ELR (cell line): ENCODE measurements at regions not wholly inside any gene's neighbourhood (a gene's known extent, or its start where the extent isn't known, plus 50 kb on each side); places are given as distances from the start of the nearest gene placed in this dataset.
"Not testable (repeated sequence)": the region's sequence is repeated elsewhere in the genome, so short reads cannot be mapped to it uniquely, and the experiment has no call there.

Experiments
- DNase-seq: peaks from one replicate; pipeline ENCODE4 v3.0.0-alpha.2; 2015; ENCODE audit warnings: low read depth

DNA sequence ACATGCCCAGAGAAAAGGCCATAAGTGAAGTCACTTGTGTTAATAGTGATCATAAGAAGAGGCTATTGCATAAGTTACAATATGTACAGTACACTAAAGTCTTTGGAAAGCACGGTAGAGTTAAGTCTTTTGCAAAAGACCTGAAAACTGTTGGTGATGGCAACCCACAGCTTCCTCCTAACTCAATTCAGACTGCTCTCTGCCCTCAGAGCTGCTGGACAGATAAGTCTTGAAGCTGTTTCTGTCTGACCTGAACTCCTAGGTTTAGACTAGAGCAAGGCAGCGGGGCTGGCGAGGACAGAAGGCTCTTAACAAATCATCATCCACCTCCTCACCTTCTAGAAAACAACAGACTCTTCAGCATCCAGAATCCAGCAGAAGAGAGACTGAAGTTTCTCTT, 125.4 kb downstream of the CD24 start:
- DNase-seq = no peak

DNA sequence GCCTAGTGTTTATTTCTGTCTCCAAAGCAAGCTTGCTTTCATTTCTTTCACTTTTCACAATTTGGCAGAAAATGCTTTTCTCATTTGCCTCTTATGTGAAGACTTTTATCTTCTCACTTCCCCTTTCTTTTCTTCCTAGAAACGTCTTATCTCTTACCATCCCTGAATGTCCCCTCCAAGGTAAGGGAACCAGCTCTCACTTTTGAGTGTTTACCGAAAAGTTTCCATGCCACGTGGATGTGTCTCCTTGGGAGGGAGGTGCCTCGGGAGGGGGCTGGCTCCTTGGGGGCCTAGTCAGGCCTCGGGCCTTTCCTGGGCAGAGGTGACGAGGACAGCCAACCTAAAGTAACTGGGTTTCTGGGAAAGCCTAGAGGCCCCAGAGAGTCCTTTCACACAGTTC, 127.4 kb downstream of the CD24 start:
- DNase-seq = no peak

GRCh38 chr6:106844930-106845329, 129.6 kb downstream of the CD24 start:
- no peak for DNase-seq

DNA sequence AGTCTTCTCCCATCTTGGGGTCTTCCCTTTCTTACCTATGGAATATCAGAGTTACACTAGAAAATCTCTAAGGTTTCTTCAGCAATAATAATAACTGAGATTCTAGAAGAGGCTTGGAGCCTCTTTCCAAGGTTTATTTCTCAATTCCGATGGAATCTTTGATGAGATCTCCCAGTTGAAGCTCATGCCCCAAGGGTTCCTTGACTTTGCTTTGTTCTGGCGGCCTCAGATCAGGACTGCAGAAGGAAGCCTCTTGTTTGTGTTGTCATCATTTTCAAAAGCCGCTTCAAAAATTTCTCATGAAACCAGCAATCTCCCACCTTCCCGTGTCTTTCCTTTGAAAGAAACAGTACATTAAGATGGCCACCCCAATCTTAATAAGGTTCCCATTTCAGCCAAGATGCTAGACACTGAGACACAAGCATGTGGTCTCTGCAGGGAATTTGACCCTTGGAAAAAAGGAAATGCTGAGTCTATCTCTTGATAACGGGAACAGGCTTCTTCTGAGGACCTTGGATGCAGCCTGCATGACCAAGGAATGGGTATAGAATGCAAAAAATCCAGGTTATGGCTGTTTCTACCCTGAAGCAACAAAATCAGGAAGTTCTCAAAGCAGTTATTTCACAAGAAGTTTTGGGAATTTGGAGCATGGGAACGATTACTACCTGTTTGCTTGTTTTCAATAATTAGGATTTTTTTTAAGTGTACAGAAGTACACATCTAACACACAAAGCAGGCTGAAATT, 141.6 kb downstream of the CD24 start:
- DNase-seq = no peak

DNA sequence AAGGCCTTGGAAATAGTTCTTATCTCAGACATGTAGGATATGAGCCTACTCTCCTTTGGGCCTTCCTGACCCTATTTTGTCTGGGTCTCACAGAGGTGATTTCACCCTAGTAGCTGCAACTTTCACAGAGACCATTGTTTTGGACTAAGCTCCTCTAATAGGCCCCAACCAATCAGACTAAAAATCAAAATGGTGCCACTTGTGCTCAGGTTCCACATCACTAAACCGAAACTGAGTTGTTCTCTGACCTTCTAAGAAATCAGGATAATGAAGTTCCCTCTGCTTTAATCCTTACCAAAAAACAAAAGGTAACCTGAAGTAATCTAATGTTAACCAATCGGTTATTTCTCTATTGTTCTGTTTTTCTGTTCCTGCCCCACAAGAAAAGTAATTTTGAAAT, 143.6 kb downstream of the CD24 start:
- no peak for DNase-seq

DNA sequence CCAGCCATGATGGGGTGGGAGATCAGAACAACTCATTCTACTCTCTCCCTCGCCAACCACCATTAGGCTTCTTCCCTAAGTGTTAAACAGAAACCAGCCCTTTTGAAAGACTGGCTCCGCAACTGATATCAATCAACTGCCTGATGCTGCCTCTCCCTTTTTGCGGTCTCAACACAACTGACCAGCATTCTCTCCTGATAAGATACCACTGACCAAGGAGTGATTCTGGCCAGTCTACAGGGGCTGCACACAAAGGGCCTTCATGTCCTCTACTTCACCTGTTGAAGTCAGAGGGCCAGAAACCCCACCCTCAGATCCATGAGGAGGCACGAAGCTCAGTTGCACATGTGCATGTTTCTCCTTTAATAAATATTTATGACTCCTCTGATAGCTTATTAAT, 145.1 kb downstream of the CD24 start:
- no peak for DNase-seq

- DNase-seq = no peak
Measured at GRCh38 chr6:106827081-106827480, 147.4 kb downstream of the CD24 start.

DNA sequence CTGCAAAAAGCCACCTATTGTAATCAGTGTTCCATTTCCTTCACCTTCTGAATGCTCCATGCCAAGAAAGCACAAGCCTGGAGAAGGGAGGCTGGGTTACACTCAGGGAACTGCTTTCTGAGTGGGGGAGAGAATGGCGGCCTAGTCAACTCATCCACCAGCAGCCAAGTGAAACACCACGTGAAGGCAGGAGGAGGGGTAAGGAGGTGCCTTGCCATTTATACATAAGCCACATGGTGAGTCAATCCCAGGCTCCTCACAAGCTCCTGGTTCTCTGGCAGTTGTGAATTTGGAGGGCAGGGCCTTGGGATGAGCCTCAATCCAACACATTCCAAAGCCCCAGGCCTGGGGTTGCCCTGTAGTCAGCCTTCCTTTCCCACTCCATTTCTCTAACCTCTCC, 149.4 kb downstream of the CD24 start:
- DNase-seq = peak; percentile 5

DNA sequence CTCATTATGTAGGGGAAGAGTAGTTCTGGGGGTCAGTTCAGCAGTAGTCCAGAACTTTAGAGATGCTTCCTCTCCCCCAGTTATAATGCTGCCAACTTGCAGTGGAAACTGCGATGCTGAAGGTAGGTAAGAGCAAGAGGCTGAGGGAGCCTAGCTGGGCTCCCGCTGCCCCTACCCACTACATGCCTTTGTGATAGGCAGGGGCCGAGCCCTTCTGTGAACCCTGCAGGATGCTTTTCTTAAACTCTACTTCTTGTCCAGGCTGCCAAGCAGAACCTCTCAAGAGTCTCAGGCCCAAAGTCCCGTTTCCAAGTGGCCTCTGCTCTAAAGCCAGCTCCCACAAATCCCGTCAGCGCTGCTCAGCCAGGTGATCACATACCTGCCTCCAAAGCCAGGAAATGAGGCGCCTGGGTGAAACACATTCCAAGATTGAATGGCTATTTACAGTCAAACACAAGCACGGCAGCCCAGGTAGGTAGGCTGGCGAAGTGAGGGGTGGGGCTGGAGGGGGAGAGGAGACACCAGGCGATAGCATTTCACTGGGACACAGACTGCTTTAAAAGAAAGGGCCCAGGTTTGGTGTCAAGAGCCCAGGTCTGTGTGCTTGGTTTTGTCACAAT, 150.7 kb downstream of the CD24 start:
- no peak for DNase-seq

DNA sequence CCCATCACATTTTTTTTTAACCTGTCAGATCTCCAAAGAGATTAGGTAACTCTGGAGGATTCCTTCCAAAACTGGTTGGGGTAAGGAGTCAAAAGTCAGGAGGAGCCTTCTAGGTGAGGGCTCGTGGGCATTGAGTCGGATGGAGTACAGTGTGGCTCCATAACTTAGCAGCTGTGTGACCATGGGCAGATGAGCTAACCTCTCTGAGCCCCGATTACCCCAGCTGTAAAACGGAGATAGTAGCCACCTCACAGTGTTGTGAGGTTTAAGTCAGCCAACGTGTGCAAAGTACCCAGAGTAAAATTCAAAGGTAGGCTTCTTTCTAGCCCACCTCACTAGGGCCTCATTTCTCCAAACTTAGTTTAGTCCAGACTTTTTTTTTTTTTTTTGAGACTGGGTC, 151.5 kb downstream of the CD24 start:
- DNase-seq = no peak

DNA sequence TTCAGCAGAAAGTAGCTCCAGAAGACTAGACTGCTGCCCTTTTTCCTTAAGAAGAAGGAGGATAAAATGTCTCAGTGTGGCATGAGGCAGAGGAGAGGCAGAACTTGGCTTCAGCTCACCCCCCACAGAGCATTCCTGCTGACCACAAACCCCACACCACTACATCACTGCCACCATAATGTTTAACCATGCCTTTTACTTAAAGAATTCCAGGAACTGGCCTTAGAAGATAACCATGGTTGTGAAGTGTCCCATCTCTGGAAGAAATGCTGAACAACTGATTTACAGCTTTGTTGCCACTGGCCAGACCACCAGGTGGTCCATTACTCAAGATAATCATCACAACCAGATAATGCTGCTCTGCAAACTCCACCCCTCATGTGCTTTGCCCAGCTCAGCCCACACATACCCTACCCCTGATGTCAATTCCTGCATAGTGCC, 154.1 kb downstream of the CD24 start:
- DNase-seq = peak; percentile 48

DNA sequence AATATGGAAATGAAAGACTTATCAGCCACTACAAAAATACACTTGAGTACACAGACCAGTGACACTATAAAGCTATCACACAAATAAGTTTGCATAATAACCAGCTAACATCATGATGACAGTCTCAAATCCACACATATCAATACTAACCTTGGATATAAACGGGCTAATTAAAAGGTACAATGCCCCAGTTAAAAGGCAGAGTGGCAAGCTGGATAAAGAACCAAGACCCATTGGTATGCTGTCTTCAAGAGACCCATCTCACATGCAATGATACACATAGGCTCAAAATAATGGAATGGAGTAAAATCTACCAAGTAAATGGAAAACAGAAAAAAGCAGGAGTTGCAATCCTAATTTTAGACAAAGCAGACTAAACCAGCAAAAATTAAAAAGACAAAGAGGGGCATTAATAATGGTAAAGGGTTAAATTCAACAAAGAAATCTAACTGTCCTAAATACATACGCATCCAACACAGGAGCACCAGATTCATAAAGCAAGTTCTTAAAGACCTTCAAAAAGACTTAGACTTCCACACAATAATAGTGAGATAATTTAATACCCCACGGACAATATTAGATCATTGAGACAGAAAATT, 163.3 kb downstream of the CD24 start:
- no peak for DNase-seq

- DNase-seq = no peak
Measured at GRCh38 chr6:106808758-106809157, 165.8 kb downstream of the CD24 start.

DNA sequence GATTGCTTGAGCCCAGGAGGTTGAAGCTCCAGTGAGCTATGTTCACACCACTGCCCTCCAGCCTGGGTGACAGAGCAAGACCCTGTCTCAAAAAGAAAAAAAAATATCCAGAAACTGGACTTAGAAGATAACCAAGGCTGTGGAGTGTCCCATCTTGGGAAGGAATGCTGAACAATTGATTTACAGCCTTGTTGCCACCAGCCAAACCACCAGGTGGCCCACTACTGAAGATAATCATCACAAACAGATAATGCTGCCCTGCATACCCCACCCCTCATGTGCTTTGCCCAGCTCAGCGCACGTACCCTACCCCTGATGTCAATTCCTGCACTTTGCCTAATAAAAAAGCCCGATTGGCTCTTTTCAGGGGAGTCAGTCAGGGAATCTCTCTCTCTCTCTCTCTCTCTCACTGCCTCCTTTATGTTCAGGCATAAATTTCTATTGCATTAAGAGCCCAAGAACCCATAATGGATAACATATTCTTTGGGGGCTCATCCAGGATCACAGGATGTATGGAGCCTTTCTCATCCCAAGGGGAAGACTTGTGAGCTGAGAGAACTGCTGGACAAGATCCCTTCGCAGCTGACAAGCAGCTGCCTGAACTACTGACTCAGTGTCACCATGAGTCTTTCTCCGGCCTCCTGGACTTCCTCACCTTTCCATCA, 166.4 kb downstream of the CD24 start:
- no peak for DNase-seq

DNA sequence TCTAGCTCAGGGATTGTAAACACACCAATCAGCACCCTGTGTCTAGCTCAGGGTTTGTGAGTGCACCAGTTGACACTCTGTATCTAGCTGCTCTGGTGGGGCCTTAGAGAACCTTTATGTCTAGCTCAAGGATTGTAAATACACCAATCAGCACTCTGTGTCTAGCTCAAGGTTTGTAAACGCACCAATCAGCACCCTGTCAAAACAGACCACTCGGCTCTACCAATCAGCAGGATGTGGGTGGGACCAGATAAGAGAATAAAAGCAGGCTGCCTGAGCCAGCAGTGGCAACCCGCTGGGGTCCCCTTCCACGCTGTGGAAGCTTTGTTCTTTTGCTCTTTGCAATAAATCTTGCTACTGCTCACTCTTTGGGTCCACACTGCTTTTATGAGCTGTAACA, 168.3 kb downstream of the CD24 start:
- not testable (repeated sequence) for DNase-seq

DNA sequence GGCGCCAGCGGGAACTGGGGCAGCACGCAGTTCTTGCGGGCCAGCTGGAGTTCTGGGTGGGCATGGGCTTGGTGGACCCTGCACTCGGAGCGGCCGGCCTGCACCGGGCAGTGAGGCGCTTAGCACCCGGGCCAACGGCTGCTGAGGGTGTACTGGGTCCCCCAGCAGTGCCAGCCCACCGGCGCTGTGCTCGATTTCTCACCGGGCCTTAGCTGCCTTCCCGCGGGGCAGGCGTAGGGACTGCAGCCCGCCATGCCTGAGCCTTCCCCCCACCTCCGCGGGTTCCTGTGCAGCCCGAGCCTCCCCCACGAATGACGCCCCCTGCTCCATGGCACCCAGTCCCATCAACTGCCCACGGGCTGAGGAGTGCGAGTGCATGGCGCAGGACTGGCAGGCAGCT, 168.8 kb downstream of the CD24 start:
- DNase-seq = no peak

DNA sequence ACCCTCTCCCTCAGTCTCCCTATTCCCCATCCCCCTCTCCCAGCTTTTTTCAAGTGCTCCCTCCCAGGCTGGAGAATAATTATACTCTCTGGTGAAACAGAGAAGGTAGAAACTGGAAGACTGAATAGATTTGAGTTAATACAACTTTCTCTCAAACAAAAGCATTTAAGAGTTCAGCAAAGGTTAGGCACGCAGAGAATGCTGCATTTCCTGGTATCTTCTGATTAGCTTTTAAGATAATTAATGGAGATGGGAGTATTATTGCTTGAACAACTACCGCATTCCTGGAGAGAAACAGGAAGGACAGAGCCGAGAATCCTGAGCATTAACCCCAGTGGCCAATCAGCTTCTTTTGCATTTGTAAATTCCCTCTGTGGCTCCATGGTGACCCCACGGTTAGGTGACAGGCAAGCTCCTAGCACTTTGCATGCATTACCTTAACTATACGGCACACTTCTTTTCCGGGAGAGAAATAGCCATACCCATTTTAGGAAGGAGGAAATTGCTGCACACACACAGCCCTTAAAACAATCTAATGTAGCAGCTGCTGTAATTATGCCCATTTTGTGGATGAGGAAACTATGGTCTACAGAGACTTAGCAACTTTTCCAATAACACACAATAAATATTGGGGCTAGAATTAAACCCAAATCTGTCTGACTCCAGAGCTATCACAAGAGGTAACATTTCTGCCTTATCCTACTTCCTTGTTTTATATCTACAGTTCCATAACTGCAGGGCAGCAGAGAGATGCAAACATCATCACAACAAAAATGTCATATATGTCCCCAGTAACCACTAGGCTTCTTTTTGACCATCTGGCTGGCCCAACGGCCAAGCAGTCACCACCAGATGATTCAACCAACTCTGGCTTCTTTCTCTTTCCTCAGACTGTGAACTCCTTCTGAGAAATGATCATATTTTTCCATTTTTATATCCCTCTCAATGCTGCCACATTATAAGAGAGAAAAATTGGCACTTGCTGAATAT, 169.9 kb downstream of the CD24 start:
- no peak for DNase-seq

- no peak for DNase-seq
Measured at GRCh38 chr6:106803188-106803587, 171.3 kb downstream of the CD24 start.

GRCh38 chr6:106802139-106802538, 172.4 kb downstream of the CD24 start:
- DNase-seq = no peak

DNA sequence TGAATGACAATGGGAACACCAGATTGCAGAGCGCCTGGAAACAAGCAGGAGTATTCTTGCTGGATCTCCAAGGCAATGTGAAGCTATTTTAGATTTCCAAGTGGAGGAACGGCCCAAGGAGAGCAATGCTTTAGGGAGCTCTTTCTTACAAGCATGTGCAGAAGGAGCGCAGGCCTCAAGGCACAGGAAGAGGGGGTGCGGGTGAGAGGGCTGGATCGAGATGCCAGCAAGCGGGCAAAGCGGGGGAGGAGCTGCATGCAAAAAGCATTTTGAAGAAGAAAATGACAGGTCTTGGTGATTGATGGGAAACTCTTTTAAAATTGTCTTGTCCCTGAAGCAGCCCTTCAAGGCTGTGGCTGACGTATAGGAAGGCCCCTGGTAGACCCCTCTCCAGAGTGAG, 171.9 kb downstream of the QRSL1 start:
- no peak for DNase-seq

DNA sequence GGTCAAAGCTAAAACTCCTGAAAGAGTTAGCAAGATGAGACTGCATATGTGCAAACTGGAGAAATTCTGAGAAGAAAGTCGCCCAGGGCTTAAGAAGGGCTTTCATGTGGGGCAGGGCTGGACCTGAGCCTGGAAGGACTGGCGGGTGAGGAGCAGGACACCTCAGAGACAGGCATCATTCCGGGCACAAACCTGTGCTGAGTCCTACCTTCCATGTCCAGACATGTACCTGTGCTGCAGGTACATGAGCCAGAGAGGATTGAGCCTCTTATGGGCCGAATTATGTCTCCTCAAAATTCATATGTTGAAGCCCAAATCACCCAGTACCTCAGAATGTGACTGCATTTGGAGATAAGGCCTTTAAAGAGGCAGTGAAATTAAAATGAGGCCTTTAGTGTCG, 171.0 kb downstream of the QRSL1 start:
- no peak for DNase-seq
